ENCODE measurements at regions not wholly inside any gene's neighbourhood (a gene's known extent, or its start where the extent isn't known, plus 50 kb on each side); places are given as distances from the start of the nearest gene placed in this dataset.
A peak's percentile ranks its signal among the peaks of the same experiment; 100 is the strongest.

- DNase-seq (ENCODE audit: low read depth) = peak; percentile 16
- no peak for FAIRE-seq
- H3K4me3 ChIP-seq (ENCODE audit: low read depth, low read length) = no peak overlapping the region
- no peak for TF ChIP-seq CTCF (IDR thresholded peaks at IDR 0.05; ENCODE audit: insufficient read depth, low read length, severe bottlenecking)
- H3K36me3 ChIP-seq (ENCODE audit: control insufficient read depth, insufficient read depth, low read length) = no peaks in the 10 kb centered on the region
- H3K27me3 ChIP-seq (ENCODE audit: control insufficient read depth, insufficient read depth, low read length) = no peaks in the 10 kb centered on the region
Observed at GRCh38 chr4:41406113-41406516, 131.8 kb upstream of the LIMCH1 start.

GRCh38 chr4:41408150-41408549, 129.8 kb upstream of the LIMCH1 start:
- no peak for DNase-seq (ENCODE audit: low read depth)
- Histone ChIP-seq H3K27me3 (ENCODE audit: control insufficient read depth, insufficient read depth, low read length) (no peaks in the 10 kb centered on the region), H3K4me3 (ENCODE audit: low read depth, low read length) (no peak overlapping the region), H3K36me3 (ENCODE audit: control insufficient read depth, insufficient read depth, low read length) (no peaks in the 10 kb centered on the region)
- FAIRE-seq = no peak
- TF ChIP-seq CTCF (IDR thresholded peaks at IDR 0.05; ENCODE audit: insufficient read depth, low read length, severe bottlenecking) = no peak

- no peak for TF ChIP-seq CTCF (IDR thresholded peaks at IDR 0.05; ENCODE audit: insufficient read depth, low read length, severe bottlenecking)
- Histone ChIP-seq H3K4me3 (ENCODE audit: low read depth, low read length) (no peak overlapping the region), H3K27me3 (ENCODE audit: control insufficient read depth, insufficient read depth, low read length) (no peaks in the 10 kb centered on the region), H3K36me3 (ENCODE audit: control insufficient read depth, insufficient read depth, low read length) (no peaks in the 10 kb centered on the region)
- DNase-seq (ENCODE audit: low read depth) (peak; percentile 32), FAIRE-seq (no peak)
Observed at GRCh38 chr4:41408859-41409593, 128.9 kb upstream of the LIMCH1 start.

DNA sequence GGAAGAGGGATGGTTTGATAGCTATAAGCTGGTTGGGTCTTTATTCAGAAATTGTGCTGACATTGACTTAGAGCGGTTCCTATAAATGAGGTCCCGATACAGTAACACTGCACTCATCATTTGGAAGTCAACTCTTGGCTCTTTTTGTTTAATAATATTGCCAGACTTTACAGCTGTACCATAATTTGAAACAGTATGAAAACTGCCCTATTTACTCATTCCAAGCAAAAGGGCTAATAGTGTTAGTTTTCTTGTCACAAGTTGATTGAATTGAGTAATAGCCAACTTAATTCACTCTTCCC, 128.4 kb upstream of the LIMCH1 start:
- no peak for TF ChIP-seq CTCF (IDR thresholded peaks at IDR 0.05; ENCODE audit: insufficient read depth, low read length, severe bottlenecking)
- Histone ChIP-seq H3K27me3 (ENCODE audit: control insufficient read depth, insufficient read depth, low read length) (no peaks in the 10 kb centered on the region), H3K36me3 (ENCODE audit: control insufficient read depth, insufficient read depth, low read length) (no peaks in the 10 kb centered on the region), H3K4me3 (ENCODE audit: low read depth, low read length) (no peak overlapping the region)
- FAIRE-seq = no peak
- DNase-seq (ENCODE audit: low read depth) = no peak

GRCh38 chr4:41410049-41410448, 127.9 kb upstream of the LIMCH1 start:
- H3K27me3 ChIP-seq (ENCODE audit: control insufficient read depth, insufficient read depth, low read length) = no peaks in the 10 kb centered on the region
- no peaks in the 10 kb centered on the region for H3K36me3 ChIP-seq (ENCODE audit: control insufficient read depth, insufficient read depth, low read length)
- peak; percentile 58 for DNase-seq (ENCODE audit: low read depth)
- no peak for FAIRE-seq
- H3K4me3 ChIP-seq (ENCODE audit: low read depth, low read length) = no peak overlapping the region
- no peak for TF ChIP-seq CTCF (IDR thresholded peaks at IDR 0.05; ENCODE audit: insufficient read depth, low read length, severe bottlenecking)
